Activated CD4-positive, alpha-beta T cell treated with anti-CD3 and anti-CD28 coated beads, Interleukin-10, Interleukin-2, amounts not matched to agents 100 ng/mL and 50 ng/mL, durations not matched to agents 16 hours and 8 hours (primary cell): ENCODE measurements at regions not wholly inside any gene's neighbourhood (a gene's known extent, or its start where the extent isn't known, plus 50 kb on each side); places are given as distances from the start of the nearest gene placed in this dataset.

Experiments
- DNase-seq: peaks from one replicate; pipeline ENCODE4 v3.0.0-alpha.2; 2020

- no peak for DNase-seq
Observed at GRCh38 chr14:58861586-58861985, 223.8 kb downstream of the DACT1 start.

GRCh38 chr14:58862416-58863160 lies 224.8 kb downstream of the DACT1 start:
- DNase-seq, result no peak

- no peak for DNase-seq
Observed at GRCh38 chr14:58863661-58864345, 226.0 kb downstream of the DACT1 start.

- DNase-seq, result no peak
Observed at GRCh38 chr14:58864751-58865513, 227.2 kb downstream of the DACT1 start.

GRCh38 chr14:58865514-58866281 lies 227.9 kb downstream of the DACT1 start:
- no peak for DNase-seq

- DNase-seq, result no peak
Observed at GRCh38 chr14:58866391-58866790, 228.6 kb downstream of the DACT1 start.

- no peak for DNase-seq
Observed at GRCh38 chr14:58870961-58871360, 233.2 kb downstream of the DACT1 start.

GRCh38 chr14:58871573-58871972 lies 233.8 kb downstream of the DACT1 start:
- no peak for DNase-seq

GRCh38 chr14:58872061-58872460 lies 234.3 kb downstream of the DACT1 start:
- DNase-seq, result no peak

- DNase-seq, result no peak
Observed at GRCh38 chr14:58873228-58873953, 235.6 kb downstream of the DACT1 start.

- no peak for DNase-seq
Observed at GRCh38 chr14:58875613-58876012, 237.9 kb downstream of the DACT1 start.

GRCh38 chr14:58876608-58877007 lies 238.8 kb downstream of the DACT1 start:
- no peak for DNase-seq

- no peak for DNase-seq
Observed at GRCh38 chr14:58878439-58879139, 240.8 kb downstream of the DACT1 start.

- DNase-seq, result no peak
Observed at GRCh38 chr14:58881433-58881832, 243.7 kb downstream of the DACT1 start.

- DNase-seq, result no peak
Observed at GRCh38 chr14:58882577-58883018, 244.8 kb downstream of the DACT1 start.

- DNase-seq, result no peak
Observed at GRCh38 chr14:58884442-58884841, 246.7 kb downstream of the DACT1 start.

- no peak for DNase-seq
Observed at GRCh38 chr14:58887931-58888330, 250.2 kb downstream of the DACT1 start.

- no peak for DNase-seq
Observed at GRCh38 chr14:58898655-58899316, 261.0 kb downstream of the DACT1 start.

- no peak for DNase-seq
Observed at GRCh38 chr14:58899317-58899713, 261.6 kb downstream of the DACT1 start.

GRCh38 chr14:58901826-58902225 lies 264.1 kb downstream of the DACT1 start:
- no peak for DNase-seq

- no peak for DNase-seq
Observed at GRCh38 chr14:58904776-58905175, 267.0 kb downstream of the DACT1 start.
